ENCODE measurements at regions not wholly inside any gene's neighbourhood (a gene's known extent, or its start where the extent isn't known, plus 50 kb on each side); places are given as distances from the start of the nearest gene placed in this dataset.

DNA sequence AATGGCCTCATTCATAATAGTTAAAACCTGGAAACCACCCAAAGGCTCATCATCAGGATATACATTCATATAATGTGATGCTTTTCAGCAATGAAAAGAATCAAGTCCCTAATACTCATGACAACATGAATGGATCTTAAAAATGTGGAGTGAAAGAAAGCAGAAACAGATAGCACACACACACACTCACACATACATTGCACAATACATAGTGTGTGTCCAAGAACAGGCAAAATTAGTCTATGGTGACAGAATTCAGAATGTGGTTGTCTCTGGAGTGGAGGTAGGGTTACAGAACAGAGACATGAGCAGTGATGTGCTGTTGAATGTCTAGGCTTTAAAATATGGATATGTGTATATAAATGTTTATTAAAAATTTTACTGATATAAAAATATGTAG lies 419.9 kb upstream of the PCDH15 start:
- intact Hi-C loops (cut with DNase I): no loop called here
- no peaks in the 10 kb centered on the region for H3K27me3 ChIP-seq (ENCODE audit: low read depth)
- no peak for DNase-seq

DNA sequence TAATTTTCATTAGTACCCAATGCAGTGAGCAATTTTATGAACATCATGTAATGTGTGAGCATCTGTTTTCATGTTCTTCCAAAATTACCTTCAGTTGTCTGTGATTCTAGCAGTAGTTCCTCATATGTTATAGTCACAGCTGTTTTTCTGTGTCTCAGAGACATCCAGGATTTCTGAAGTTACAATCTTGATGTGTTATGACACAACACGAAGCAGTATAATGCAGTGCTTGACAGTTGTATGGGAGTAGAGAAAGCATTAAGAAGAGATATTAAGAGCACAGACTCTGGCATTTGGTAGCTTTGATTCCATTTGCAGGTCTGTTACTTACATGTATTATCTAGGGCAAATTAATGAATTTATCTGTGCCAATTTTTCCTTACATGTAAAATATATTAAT lies 414.7 kb upstream of the PCDH15 start:
- H3K4me1 ChIP-seq: no peaks in the 10 kb centered on the region
- H3K4me3 ChIP-seq: no peak overlapping the region
- TF ChIP-seq, protein P1, sequence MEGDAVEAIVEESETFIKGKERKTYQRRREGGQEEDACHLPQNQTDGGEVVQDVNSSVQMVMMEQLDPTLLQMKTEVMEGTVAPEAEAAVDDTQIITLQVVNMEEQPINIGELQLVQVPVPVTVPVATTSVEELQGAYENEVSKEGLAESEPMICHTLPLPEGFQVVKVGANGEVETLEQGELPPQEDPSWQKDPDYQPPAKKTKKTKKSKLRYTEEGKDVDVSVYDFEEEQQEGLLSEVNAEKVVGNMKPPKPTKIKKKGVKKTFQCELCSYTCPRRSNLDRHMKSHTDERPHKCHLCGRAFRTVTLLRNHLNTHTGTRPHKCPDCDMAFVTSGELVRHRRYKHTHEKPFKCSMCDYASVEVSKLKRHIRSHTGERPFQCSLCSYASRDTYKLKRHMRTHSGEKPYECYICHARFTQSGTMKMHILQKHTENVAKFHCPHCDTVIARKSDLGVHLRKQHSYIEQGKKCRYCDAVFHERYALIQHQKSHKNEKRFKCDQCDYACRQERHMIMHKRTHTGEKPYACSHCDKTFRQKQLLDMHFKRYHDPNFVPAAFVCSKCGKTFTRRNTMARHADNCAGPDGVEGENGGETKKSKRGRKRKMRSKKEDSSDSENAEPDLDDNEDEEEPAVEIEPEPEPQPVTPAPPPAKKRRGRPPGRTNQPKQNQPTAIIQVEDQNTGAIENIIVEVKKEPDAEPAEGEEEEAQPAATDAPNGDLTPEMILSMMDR (IDR thresholded peaks at IDR 0.05): no peak
- H3K36me3 ChIP-seq: no peaks in the 10 kb centered on the region
- no peaks in the 10 kb centered on the region for H3K27me3 ChIP-seq (ENCODE audit: low read depth)
- no peaks in the 10 kb centered on the region for H3K9me3 ChIP-seq
- intact Hi-C loops (cut with DNase I): no loop called here
- DNase-seq (no peak), ATAC-seq (no peak)
- no peak overlapping the region for H3K27ac ChIP-seq

More for the DNA sequence above, 419.9 kb upstream of the PCDH15 start:
- Histone ChIP-seq H3K4me1 (no peaks in the 10 kb centered on the region), H3K36me3 (no peaks in the 10 kb centered on the region), H3K27ac (no peak overlapping the region), H3K9me3 (no peaks in the 10 kb centered on the region), H3K4me3 (no peak overlapping the region)
- TF ChIP-seq, protein P1 (IDR thresholded peaks at IDR 0.05): no peak
- no peak for ATAC-seq

DNA sequence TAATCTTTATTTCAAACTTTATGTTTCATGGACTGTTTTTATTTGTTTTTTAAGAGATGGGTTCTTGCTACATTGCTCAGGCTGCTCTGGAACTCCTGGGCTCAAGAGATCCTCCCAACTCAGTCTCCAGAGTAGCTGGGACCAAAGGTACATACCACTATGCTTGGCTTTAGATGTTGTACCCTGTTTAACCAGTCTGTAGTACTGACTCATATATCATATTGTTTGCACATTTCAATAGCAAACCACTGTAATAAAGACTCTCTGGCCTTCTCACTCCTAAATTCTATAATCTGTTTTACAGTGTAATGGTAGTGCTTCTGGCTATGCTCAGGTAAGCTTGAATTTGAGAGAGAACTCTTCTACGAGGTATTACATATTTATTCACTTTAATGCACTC lies 413.6 kb upstream of the PCDH15 start:
- Histone ChIP-seq H3K27ac (no peak overlapping the region), H3K27me3 (ENCODE audit: low read depth) (no peaks in the 10 kb centered on the region), H3K9me3 (no peaks in the 10 kb centered on the region), H3K4me3 (no peak overlapping the region), H3K4me1 (no peaks in the 10 kb centered on the region), H3K36me3 (no peaks in the 10 kb centered on the region)
- TF ChIP-seq, protein P1 (IDR thresholded peaks at IDR 0.05): no peak
- intact Hi-C loops (cut with DNase I): no loop called here
- no peak for ATAC-seq
- no peak for DNase-seq

DNA sequence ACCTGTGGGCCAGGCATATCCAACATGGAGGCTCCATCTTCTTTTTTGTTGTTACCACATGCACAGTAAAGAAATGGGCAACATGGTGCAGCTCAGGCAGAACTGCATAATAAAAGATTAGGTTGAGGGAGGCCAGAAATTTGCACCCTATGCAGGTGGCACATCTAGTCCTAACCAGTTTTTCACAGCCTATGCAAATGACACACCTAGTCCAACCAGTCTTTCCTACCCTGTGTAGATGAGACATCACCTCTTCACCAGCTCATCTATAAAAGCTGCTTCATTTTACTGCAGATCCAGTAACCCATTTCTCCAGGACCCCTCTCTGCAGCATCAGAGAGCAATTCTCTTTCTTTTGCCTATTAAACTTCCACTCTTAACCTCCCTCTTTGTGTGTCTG lies 411.0 kb upstream of the PCDH15 start:
- no peaks in the 10 kb centered on the region for H3K9me3 ChIP-seq
- no peaks in the 10 kb centered on the region for H3K4me1 ChIP-seq
- intact Hi-C loops (cut with DNase I): no loop called here
- ATAC-seq (no peak), DNase-seq (no peak)
- no peak overlapping the region for H3K27ac ChIP-seq
- no peaks in the 10 kb centered on the region for H3K36me3 ChIP-seq
- no peak overlapping the region for H3K4me3 ChIP-seq
- H3K27me3 ChIP-seq (ENCODE audit: low read depth): no peaks in the 10 kb centered on the region
- TF ChIP-seq, protein P1 (IDR thresholded peaks at IDR 0.05): no peak

DNA sequence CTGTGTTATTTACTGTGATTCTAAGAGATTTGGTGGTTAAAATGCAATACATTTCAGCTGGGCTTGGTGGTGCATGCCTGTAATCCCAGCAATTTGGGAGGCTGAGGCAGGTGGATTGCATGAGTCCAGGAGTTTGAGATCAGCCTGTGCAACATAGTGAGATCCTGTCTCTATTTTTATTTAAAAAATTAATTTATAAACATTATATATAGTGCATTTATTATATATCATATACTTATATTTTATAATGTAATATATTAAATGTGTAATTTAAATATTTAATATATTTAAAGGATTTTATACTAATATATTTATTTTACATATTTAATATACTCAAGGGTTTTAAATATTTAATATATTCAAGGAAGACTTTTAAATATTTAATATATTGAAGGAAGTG lies 402.8 kb upstream of the PCDH15 start:
- Histone ChIP-seq H3K36me3 (no peaks in the 10 kb centered on the region), H3K27ac (no peak overlapping the region), H3K4me3 (no peak overlapping the region), H3K4me1 (no peaks in the 10 kb centered on the region), H3K27me3 (ENCODE audit: low read depth) (no peaks in the 10 kb centered on the region), H3K9me3 (no peaks in the 10 kb centered on the region)
- DNase-seq (no peak), ATAC-seq (no peak)
- intact Hi-C loops (cut with DNase I): no loop called here
- TF ChIP-seq, protein P1 (IDR thresholded peaks at IDR 0.05): no peak

DNA sequence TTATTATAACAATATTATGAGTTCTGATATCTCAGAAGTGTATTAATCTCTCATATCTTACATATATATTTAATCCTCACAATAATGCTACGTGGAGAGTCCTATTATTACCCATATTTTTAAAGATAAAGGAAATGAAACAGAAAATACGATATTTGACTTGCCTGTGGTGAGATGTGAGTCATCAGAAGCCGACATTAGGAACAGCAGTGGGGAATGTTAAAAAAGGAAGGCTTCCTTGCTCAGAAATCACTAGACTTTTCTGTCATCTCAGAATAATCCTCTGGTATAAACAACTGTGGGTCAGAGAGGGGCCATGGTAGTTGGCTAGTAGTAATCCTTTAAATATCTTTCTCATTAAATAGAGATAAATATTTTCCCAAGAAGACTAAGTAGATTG lies 402.3 kb upstream of the PCDH15 start:
- intact Hi-C loops (cut with DNase I): no loop called here
- no peak for ATAC-seq
- no peaks in the 10 kb centered on the region for H3K4me1 ChIP-seq
- DNase-seq: no peak
- no peak overlapping the region for H3K27ac ChIP-seq
- H3K36me3 ChIP-seq: no peaks in the 10 kb centered on the region
- H3K27me3 ChIP-seq (ENCODE audit: low read depth): no peaks in the 10 kb centered on the region
- TF ChIP-seq, protein P1 (IDR thresholded peaks at IDR 0.05): no peak
- no peak overlapping the region for H3K4me3 ChIP-seq
- H3K9me3 ChIP-seq: no peaks in the 10 kb centered on the region

Data from lower lobe of right lung (tissue), 2 donors.